Loucy (cell line): ENCODE measurements at regions not wholly inside any gene's neighbourhood (a gene's known extent, or its start where the extent isn't known, plus 50 kb on each side); places are given as distances from the start of the nearest gene placed in this dataset.

ENCODE experiments used
- H2AFZ ChIP-seq: fragments of 200-600 bp; sonication (generic); 2 replicates; pipeline ENCODE4 v1.6.0; 2016; ENCODE audit warnings: antibody characterized with exemption, mild to moderate bottlenecking, low read length, moderate library complexity
- H3F3A ChIP-seq: fragments of 200-600 bp; 2 replicates; pipeline ENCODE4 v1.6.0; 2016; ENCODE audit warnings: antibody characterized with exemption, low read depth, mild to moderate bottlenecking
- H3K27me3 ChIP-seq: fragments of 200-600 bp; sonication (generic); 2 replicates; pipeline ENCODE4 v1.6.1; 2014; ENCODE audit warnings: low read length, mild to moderate bottlenecking; ENCODE audit not compliant: insufficient read depth, poor library complexity, severe bottlenecking
- H3K36me3 ChIP-seq: fragments of 200-600 bp; sonication (generic); 2 replicates; pipeline ENCODE4 v1.6.1; 2016; ENCODE audit warnings: low read length; ENCODE audit not compliant: insufficient read depth
- H3K4me1 ChIP-seq: fragments of 200-600 bp; sonication (generic); 2 replicates; pipeline ENCODE4 v1.5.1; 2014; ENCODE audit warnings: low read length, mild to moderate bottlenecking; ENCODE audit not compliant: insufficient read depth, poor library complexity, severe bottlenecking
- H3K4me2 ChIP-seq: fragments of 200-600 bp; sonication (generic); 2 replicates; pipeline ENCODE4 v1.6.0; 2014; ENCODE audit warnings: antibody characterized with exemption, low read length, low read depth, mild to moderate bottlenecking; ENCODE audit not compliant: poor library complexity, severe bottlenecking
- H3K4me3 ChIP-seq: fragments of 200-600 bp; sonication (generic); 2 replicates; pipeline ENCODE4 v1.5.1; 2014; ENCODE audit warnings: low read length, mild to moderate bottlenecking, mixed read lengths; ENCODE audit not compliant: poor library complexity, severe bottlenecking
- H3K79me2 ChIP-seq: fragments of 200-600 bp; sonication (generic); 2 replicates; pipeline ENCODE4 v1.6.1; 2014; ENCODE audit warnings: low read length; ENCODE audit not compliant: insufficient read depth
- H3K9ac ChIP-seq: fragments of 200-600 bp; sonication (generic); 2 replicates; pipeline ENCODE4 v1.6.0; 2014; ENCODE audit warnings: mild to moderate bottlenecking, low read depth, low read length, moderate library complexity; ENCODE audit not compliant: poor library complexity, severe bottlenecking
- H3K9me2 ChIP-seq: fragments of 200-600 bp; sonication (generic); replicated peaks from 2 replicates; pipeline ENCODE4 v1.6.1; 2016; ENCODE audit warnings: low read depth, low read length, mixed read lengths
- H3K9me3 ChIP-seq: fragments of 200-600 bp; sonication (generic); 2 replicates; pipeline ENCODE4 v1.6.1; 2014; ENCODE audit warnings: mild to moderate bottlenecking, antibody characterized with exemption, low read length, low read depth; ENCODE audit not compliant: insufficient read depth
- H4K20me1 ChIP-seq: fragments of 200-600 bp; sonication (generic); 2 replicates; pipeline ENCODE4 v1.6.0; 2014; ENCODE audit warnings: antibody characterized with exemption, low read length, mild to moderate bottlenecking; ENCODE audit not compliant: insufficient read depth, poor library complexity, severe bottlenecking
- CTCF ChIP-seq: fragments of 200-600 bp; sonication (generic); conservative IDR thresholded peaks from 2 replicates; pipeline ENCODE4 v1.5.1; 2014; ENCODE audit warnings: mild to moderate bottlenecking, antibody characterized with exemption, low read length
- EZH2phosphoT487 ChIP-seq: fragments of 200-600 bp; IDR thresholded peaks from 2 replicates; pipeline ENCODE4 v1.6.1; 2018; ENCODE audit warnings: antibody characterized with exemption, mild to moderate bottlenecking, moderate library complexity, borderline replicate concordance

GRCh38 chr4:111924696-111925095, 220.6 kb upstream of the FAM241A start:
- no peak overlapping the region for H3K4me2 ChIP-seq
- no peaks in the 10 kb centered on the region for H4K20me1 ChIP-seq
- no peak overlapping the region for H2AFZ ChIP-seq
- H3K4me1 ChIP-seq, result no peaks in the 10 kb centered on the region
- H3K27me3 ChIP-seq, result no peaks in the 10 kb centered on the region
- no peaks in the 10 kb centered on the region for H3F3A ChIP-seq
- no peaks in the 10 kb centered on the region for H3K36me3 ChIP-seq
- no peaks in the 10 kb centered on the region for H3K9me3 ChIP-seq
- H3K79me2 ChIP-seq, result no peaks in the 10 kb centered on the region
- H3K9ac ChIP-seq, result no peak overlapping the region
- TF ChIP-seq EZH2phosphoT487 (no peak), CTCF (no peak)
- no peaks in the 10 kb centered on the region for H3K9me2 ChIP-seq
- H3K4me3 ChIP-seq, result no peak overlapping the region

- peaks cover 20% of the 10 kb centered on the region for H3K4me1 ChIP-seq
- no peak overlapping the region for H3K9ac ChIP-seq
- H3K4me3 ChIP-seq, result no peak overlapping the region
- no peaks in the 10 kb centered on the region for H3K9me3 ChIP-seq
- H3K4me2 ChIP-seq, result no peak overlapping the region
- H3K27me3 ChIP-seq, result no peaks in the 10 kb centered on the region
- H3F3A ChIP-seq, result no peaks in the 10 kb centered on the region
- no peak overlapping the region for H2AFZ ChIP-seq
- no peak for TF ChIP-seq CTCF
- no peaks in the 10 kb centered on the region for H3K36me3 ChIP-seq
- H4K20me1 ChIP-seq, result no peaks in the 10 kb centered on the region
- H3K79me2 ChIP-seq, result no peaks in the 10 kb centered on the region
- no peaks in the 10 kb centered on the region for H3K9me2 ChIP-seq
Observed at GRCh38 chr4:111930659-111931058, 214.6 kb upstream of the FAM241A start.

- Histone ChIP-seq H3F3A (no peaks in the 10 kb centered on the region), H3K4me3 (no peak overlapping the region), H3K4me2 (peak overlapping the region; percentile 30), H3K9ac (no peak overlapping the region), H3K9me2 (no peaks in the 10 kb centered on the region), H2AFZ (no peak overlapping the region), H3K27me3 (no peaks in the 10 kb centered on the region), H3K4me1 (peaks cover 20% of the 10 kb centered on the region), H3K36me3 (no peaks in the 10 kb centered on the region), H3K79me2 (no peaks in the 10 kb centered on the region), H3K9me3 (no peaks in the 10 kb centered on the region), H4K20me1 (no peaks in the 10 kb centered on the region)
- TF ChIP-seq EZH2phosphoT487 (no peak), CTCF (no peak)
Observed at GRCh38 chr4:111933703-111934102, 211.6 kb upstream of the FAM241A start.
